Activated CD4-positive, alpha-beta T cell treated with anti-CD3 and anti-CD28 coated beads for 1 hour (primary cell): ENCODE measurements at regions not wholly inside any gene's neighbourhood (a gene's known extent, or its start where the extent isn't known, plus 50 kb on each side); places are given as distances from the start of the nearest gene placed in this dataset.
"Not testable (repeated sequence)": the region's sequence is repeated elsewhere in the genome, so short reads cannot be mapped to it uniquely, and the experiment has no call there.

Source experiments
- DNase-seq: peaks from one replicate; pipeline ENCODE4 v3.0.0-alpha.2; 2020

DNA sequence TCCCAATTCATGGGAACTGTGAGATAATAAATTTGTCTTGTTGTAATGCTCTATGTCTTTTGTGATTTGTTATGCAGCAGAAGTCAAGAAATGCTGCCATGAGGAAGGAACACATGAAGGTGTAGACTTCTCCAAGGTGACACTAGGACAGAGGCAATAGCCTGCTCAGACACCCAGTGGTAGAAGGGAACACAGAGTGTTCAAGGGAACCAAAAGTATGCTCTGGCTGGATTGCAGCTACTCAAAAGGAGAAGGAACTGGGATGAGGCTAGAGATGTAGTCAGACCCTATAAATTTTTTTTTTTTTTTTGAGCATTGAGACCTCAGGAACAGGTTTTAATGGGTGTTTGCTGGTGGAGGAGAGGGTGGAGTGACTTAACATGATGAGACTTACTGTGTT is 232.5 kb downstream of the PARP8 start:
- DNase-seq = no peak

DNA sequence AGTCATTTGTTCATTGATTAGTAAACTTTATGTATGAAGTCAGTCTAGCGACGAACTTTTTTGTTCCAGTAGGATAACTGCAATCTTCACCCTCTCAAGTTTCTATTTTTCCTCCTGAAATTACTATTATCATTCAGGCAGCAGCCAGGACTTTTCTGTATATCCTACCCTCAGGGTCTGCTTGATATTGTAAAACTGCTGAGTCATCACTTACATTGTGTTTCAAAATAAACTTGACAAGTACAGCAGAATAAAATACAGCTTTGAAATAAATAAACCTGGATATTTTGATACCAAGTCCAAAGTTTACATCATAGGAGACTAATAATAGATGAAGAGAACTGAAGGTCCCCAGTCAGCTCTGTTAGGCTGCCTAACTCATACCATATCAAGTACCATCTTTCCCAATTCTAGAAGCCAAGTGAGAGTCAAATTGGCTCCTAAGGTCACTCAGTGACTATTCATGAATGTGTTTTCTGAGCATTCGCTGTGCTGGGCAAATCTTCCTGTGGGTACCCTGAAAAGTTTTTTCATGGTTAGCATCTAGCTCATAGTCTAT is 234.6 kb downstream of the PARP8 start:
- no peak for DNase-seq

DNA sequence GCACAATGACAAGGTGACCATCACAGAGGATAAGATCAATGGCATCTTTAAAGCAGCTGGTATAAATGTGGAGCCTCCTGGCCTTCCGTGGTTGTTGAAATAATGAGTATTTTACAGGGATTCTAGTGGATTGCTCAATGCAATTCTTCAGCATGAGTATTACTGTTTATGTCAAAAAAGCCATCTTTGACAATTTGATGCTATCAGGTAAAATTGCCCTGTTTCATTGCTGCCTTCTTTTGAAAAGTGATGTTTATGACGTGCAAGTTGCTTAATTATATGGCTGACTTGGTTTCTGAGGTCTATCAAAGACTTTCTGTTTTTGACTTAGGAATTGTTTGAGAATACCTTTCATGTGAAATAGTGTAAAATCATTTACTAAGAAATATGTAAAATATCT is 237.2 kb downstream of the PARP8 start:
- no peak for DNase-seq

DNA sequence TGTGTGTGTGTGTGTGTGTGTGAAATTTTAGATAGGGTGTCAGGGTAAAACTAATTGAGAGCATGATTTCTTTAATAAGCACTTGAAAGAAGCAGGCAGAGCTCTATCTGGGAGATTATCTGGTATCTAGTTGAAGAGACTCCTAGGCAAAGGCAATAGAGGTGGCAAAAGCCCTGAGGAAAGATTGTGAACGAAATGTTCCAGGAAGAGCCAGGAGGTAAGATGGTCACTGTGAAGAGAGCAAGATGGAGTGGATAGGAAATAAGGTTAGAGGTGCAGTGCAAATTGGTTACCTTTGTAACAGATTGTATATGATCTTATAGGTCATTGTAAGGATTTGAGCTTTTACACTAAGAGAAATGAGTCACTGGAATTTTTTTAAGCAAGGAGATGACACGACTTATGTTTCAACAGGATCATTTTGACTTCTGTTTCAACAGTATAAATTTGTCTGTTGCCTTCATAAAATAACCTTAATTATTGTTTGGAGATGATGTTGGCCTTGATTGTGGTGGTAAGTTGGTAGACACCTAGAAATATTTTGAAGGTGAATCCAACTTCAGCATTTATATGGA is 239.6 kb downstream of the PARP8 start:
- no peak for DNase-seq

DNA sequence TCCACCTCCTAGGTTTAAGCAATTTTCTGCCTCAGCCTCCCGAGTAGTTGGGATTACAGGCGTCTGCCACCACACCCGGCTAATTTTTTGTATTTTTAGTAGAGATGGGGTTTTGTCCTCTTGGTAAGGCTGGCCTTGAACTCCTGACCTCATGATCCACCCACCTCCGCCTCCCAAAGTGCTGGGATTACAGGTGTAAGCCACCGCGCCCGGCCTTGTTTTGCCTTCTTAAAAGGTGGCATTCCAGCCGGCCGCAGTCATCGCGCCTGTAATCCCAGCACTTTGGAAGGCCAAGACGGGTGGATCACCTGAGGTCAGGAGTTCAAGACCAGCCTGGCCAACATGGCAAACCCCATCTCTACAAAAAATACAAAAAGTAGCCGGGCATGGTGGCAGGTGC is 253.7 kb downstream of the PARP8 start:
- not testable (repeated sequence) for DNase-seq

DNA sequence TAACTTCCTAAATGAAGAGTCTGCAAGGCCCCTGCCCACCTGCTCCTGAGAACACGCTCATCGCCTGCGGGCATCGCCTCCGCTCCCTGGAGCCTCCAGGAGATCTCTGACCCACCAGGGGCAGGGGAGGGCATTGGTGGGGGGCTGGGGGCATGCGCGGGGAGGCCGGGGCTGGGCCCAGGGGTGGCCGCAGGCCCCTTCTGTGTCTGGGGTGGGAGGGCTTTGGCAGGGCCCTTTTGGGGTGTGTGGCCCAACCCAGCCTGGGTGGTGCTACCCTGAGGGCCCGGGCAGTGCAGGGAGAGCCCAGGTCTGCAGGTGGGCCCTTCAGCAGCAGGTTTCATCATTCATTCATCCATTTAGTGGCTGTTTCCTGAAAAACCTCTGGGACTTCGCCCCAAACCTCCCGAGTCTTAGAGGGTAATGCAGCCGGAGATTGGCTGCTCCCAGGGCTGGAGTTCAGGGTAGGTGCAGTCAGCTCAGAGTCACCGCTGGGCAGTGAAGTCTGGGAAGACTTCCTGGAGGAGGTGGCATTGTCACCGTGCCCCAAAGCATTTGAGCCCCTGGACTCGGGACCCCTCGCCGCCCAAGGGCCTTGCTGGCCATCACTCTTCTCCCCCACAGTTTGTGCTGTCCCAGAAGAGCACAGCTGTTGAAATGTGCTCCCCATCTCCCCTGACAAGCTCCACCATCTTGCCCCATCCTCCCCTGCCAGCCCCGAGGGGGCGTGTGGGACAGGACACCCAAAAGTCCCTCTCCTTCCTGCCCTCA is 255.1 kb downstream of the PARP8 start:
- no peak for DNase-seq

DNA sequence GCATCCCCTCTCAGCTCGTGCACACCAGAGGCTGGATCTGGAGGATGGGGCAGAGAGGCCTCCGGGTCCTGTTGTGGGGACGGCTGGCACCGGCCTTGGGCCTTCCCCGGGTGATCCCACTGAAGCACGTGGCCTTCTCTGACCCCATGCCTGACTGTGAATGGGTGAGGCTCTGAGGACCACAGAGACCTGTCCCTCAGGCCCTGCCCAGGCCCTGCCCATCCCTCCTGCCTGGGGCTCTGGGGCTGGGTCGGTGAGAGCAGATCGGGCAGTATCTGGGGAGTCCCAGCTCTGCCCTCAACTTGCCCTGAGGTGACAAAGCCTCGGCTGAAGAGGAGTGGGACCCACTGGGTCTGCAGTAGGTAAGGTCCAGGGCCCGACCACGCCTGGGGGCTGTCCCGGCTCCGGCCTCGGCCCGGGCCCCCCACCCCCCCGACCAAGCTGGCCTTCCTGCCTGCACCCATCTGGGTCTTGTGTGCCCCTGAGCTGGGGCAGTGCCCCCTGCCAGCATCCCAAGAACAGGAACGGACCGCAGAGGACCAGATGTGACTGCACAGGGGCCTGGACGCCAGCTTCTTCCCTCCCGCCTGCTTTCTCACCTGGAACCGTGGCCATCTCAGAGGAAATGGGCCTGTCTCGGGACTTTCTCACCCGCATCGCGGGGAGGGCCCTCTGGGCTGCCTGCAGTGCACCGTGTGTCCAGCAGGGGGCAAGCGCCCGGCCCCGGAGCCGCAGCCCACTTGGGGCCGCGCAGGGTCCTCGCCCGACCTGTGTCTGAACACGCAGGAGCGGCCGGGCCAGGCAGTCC is 255.9 kb downstream of the PARP8 start:
- not testable (repeated sequence) for DNase-seq

DNA sequence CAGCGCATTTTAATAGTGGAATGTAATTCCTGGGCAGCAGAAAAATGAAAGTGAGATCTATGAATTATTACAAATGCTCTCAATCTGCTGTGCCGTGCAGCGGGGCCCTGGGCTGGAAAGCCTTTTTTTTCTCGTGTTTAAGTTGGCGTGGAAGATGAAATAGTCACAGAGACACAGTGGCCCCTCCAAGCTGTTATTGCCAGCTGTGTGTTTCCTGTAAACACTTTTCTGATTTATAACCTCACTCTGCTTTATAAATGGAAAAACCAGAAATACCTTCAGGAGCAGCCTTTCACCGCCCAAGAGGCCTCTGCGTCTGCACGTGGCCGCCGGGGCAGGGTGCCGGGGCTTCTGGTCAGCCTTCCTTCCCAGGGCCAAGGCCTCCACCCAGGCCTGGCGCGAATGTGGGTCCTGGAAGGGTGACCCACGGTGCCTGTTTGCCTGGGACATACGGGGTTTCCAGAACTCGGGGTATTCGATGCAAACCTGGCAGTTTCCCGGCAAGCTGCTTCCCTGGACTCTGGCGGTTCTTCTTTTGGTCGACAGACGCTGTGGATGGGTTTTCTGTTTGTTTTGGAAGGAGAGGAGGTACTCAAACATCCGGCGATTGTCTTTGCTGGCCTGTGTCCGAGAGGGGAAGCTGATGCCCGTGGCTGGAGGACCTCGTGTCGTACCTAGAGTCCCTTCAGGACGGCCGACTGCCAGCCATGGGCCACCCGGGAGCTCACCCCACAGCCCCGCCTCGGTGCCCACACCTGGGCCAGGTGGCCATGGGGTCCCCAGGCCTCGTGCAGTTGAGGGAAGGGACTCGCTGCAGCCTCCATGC is 256.7 kb downstream of the PARP8 start:
- no peak for DNase-seq

DNA sequence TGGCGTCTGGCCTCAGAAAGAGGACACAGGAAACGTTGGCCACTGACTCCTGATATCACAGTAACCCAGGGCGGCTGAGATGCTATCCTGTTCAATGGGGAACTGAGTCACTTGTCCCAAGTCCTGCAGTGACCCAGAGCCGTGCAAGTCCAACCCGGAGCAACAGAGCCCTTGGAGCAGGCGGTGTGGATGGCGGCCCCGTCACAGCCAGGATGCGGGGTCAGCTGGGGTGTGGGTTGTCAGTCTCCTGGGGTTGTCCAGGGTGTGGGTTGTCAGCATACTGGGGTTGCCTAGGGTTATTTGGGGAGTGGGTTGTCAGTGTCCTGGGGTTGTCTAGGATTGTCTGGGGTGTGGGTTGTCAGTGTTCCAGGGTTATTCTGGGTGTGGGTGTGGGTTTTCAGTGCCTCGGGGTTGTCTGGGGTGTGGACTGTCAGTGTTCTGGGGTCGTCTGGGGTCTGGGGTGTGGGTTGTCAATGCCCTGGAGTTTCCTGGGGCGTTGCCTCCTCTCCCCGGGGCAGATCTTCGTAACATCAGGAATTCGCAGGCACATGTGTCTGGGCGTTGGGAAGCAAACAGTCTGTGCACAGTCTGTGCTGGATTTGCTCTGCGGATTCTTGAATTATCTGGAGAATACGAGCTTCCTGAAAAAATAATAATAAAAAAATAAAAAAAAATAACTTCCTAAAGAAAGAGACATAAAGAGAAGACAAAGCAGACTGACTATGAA is 257.5 kb downstream of the PARP8 start:
- DNase-seq = no peak

DNA sequence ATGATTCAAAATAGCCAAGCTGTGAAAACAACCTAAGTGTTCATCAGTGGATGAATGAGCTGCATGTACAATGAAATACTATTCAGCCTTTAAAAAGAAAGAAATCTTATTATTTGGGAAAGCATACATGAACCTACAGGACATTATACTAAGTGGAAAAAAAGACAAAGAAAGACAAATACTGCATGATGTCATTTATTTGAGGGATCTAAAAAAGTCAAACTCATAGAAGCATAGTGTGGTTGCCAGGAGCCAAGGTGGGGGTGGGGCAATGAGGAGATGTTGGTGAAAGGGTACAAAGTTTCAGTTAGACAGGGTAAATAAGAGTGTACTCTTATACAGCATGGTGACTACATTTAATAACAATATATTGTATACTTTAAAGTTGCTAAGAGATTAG is 261.5 kb downstream of the PARP8 start:
- no peak for DNase-seq

DNA sequence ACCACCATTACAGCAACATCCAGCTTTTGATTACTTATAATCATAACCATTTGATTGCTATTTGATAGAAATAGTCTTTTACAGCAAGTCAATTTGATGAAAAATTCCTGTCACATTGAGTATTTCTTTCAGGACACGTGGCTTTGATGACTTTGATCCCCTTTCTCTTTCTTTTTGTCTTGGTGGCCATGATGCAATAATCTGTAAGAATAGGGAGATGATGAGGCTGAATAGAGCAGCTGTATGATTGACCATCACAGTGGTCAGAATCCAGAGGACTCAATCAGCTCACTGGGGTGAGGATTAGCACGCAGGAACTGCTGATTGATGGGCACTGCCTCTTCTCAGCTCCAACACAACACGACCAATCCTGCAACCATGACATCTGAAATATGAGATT is 262.7 kb downstream of the PARP8 start:
- no peak for DNase-seq

DNA sequence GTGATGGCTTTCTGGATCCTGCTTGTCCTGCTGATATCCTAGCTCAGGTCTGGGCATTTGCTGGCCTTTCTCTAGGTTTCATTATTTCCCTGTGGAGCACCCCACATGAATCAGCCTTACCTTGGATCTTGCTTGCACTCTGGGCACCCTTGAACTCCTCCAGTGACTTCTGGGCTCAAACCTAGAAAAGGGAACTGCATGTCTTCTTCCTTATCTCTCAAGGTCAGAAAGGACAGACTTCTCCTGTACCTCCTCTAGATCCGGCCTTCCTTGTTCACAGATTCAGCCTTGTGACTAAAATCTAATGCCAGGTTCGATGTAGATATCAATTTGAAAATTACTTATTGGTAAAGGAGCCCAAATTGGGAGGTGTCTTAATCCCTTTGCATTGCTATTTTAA is 267.9 kb downstream of the PARP8 start:
- DNase-seq = no peak

DNA sequence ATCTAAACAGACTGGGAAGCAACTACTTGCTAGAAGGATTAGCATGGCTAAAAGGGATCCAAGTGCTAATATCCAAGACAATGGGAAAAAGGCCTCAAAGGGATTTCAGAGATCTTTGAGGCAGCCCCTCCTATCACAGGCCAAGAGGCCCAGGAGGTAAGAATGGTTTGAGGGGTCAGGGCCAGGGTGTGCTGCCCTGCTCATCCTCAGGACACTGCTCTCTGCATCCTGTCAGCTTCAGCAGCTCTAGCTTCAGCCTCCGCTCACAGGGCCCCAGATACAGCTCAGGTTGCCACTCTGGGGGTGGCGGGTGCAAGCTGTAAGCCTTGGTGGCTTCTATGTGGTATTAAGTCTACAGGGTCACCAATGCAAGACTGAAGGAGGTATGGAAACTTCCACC is 278.7 kb downstream of the PARP8 start:
- DNase-seq = no peak

DNA sequence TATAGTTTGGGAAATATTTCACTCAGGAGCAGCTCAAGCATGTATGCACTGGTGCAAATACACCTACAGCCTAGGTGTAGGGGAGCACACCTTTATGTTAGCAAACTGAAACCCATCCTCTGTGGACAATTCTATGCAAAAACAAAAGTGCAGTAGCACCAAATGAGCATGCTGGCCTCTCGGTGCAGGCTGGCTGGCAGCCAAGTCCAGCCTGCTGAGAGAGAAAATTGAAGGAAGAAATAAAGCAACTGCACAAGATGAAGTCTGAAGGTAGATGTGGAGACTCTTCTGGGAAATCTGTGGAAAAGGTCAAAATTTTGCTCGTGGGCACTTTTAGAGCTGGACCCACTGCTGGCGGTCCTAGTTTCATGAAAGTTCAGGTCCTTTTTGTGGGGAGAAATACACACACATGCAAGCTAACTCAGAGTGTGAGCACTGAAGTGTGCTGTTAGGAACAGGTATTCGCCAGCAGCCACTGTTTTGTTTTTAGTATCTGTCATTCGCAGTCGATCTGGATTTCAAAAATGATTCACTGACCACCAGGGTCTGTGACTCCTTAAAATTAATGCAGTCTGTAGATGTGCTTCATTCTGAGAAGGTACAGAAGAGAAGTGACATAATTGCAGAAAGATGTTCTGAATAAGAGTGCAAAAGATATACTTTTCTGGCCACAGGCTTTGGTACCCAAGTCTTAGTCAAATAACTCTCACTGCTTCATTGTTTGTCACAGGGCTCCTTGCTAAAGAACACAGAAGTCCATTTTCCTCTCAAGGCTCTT is 281.7 kb downstream of the PARP8 start:
- no peak for DNase-seq

DNA sequence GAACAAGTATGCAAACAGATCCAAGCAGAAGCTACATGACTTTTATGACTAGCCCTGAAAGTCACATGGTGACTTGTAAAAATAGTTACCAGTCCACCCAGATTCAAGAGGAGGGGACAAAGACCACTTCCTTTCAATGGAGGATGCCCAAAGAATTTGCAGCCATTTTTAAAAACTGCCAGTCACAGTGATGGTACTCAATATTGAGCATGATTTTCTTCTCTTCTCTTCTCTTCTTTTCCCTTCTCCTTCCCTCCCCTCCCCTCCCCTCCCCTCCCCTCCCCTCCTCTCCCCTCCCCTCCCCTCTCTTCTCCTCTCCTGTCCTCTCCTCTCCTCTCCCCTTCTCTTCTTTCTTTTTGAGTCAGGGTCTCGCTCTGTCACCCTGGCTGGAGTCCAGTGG is 286.9 kb downstream of the PARP8 start:
- no peak for DNase-seq

DNA sequence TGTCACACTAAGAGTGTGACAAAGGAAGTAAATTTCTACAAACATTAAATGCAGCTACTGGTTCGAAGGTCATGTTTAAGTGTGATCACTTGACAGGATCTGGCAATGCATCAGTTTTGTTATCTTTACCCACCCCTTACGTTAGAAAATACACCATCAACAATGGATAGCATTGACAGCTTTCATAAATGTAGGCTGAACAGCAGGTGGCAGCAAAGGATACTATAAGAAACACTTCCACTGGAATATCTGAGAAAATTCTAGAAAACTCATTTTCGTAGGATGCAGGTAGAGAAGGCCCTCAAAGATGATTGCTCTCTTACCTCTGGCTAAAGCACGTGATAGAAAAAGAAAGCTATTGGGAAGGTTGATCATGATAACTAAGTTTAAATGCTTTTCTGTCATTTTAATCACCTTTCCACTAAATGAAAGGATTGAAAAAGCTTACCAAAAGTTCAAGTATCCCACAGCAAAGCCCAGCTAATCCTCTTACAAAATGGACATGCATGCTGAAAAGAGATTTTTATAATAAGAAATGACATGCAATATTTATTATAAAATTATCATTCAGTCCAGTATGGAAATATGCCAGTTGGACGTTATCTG is 292.5 kb downstream of the PARP8 start:
- no peak for DNase-seq

DNA sequence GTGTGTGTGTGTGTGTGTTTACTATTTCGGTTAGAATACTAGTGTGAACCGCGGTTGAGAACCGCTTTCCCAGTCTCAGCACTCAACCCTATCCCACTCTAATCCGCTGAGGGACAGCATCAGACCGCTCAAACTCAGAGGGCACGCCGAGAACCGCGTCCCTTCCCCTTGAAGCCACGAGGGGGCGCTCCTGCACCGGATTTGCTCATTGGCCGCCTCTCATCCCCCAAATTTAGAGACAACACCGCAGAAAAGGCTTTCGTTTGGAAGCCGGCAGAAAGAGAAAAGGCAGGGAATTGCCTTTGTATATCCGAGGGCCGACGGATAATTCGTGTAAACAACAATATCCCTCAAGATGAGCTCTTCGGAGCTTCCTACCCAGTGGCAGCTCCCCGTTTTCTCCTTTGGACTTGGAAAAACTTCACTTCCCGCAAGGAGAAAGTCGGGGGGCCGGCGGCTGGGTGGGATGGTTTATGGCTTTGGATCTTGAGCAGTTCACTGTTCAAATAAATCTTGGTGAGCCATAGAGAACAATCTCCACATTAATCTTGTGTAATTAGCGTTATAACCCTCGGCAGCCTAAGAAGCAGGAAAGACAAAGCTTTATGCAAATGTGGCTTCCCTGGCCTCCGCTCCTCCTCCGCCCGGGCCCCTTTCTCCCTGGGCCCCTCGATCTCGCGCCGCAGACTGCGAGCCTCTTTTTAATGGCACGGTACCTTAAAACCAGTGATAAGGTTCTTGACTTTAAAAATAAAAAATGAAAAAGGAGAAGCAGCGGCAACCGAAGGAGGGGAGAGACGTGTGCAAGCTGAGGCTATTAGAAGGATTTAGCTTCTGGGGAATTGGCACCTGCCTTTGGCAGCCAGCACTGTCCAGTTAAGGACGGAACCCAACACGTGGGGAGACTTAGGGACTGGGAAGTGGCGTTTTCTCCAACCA is 296.8 kb downstream of the PARP8 start:
- peak; percentile 37 for DNase-seq

DNA sequence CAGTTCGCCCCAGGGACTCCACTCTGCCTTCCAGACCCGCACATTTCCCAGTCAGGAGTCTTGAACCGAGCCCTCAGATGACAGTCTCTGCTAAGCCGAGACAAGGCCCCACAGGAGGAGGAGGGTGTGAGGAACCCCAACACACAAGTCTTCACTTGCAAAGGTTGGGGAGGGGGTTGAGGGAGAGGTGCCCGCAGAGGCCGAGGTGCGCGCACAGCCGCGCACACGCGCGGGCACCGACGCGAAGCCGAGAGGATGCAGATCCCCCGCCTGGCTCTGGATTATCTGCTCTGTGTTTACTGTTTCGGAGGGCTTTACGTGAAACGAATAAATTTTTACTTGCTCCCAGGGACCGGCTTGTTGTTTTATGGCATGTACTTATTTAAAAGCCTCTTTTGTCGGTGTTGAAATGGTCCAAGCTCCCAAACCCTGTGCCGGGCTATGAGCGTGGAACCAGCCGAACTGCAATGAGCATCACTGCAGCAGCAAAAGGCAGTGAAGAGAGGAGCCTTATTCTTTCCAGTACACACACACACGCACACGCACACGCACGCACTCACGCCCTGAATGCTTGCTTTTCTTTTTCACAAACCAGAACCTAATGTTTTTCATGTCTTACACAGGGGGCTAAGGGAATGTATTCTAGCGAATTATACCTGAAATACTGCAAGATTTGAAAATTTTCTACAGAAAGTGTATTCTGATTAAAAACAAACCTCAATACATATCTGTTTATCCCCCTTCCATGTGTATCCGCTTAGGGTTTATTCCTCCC is 297.7 kb downstream of the PARP8 start:
- DNase-seq = no peak
